Ovary (tissue), 3 donors: ENCODE measurements at regions not wholly inside any gene's neighbourhood (a gene's known extent, or its start where the extent isn't known, plus 50 kb on each side); places are given as distances from the start of the nearest gene placed in this dataset.

Experiments used
- CTCF ChIP-seq, 3 donors: fragments of 450-650 bp in 2 of 3; fragments of 200-600 bp in 1 of 3; IDR thresholded peaks; one replicate each; pipeline versions ENCODE4 v1.5.1 to v1.8.0; 2016 to 2022; ENCODE audit warnings: antibody characterized with exemption in 3 of 3, mild to moderate bottlenecking in 1 of 3
- EP300 ChIP-seq: sonication (generic); formaldehyde crosslinking; IDR thresholded peaks from one replicate; pipeline ENCODE4 v1.6.1; 2017; ENCODE audit warnings: antibody characterized with exemption
- donor health status: DM: no; HTN: no; CAD: no.

- TF ChIP-seq EP300 (no peak), CTCF (IDR thresholded peaks at IDR 0.05) (no peak)
Observed at GRCh38 chr18:1034971-1035370, 130.3 kb downstream of the ADCYAP1 start.
